ENCODE measurements at regions not wholly inside any gene's neighbourhood (a gene's known extent, or its start where the extent isn't known, plus 50 kb on each side); places are given as distances from the start of the nearest gene placed in this dataset.

GRCh38 chr7:67598469-67598868 is 601.8 kb downstream of the TYW1 start:
- ATAC-seq: no peak
- TF ChIP-seq CTCF (IDR thresholded peaks at IDR 0.05): no peak
- no peak for FAIRE-seq
- intact Hi-C loops (cut with DNase I): no loop called here
- Histone ChIP-seq H3K27ac (no peak overlapping the region), H3K9me3 (no peaks in the 10 kb centered on the region), H3K36me3 (no peaks in the 10 kb centered on the region), H3K27me3 (no peaks in the 10 kb centered on the region), H3K4me1 (no peaks in the 10 kb centered on the region), H3K4me3 (no peak overlapping the region)
- no peak for DNase-seq

- ATAC-seq: no peak
- Histone ChIP-seq H3K4me1 (no peaks in the 10 kb centered on the region), H3K36me3 (no peaks in the 10 kb centered on the region), H3K4me3 (no peak overlapping the region), H3K9me3 (no peaks in the 10 kb centered on the region), H3K27me3 (no peaks in the 10 kb centered on the region), H3K27ac (no peak overlapping the region)
- DNase-seq: no peak
- intact Hi-C loops (cut with DNase I): no loop called here
- TF ChIP-seq CTCF (IDR thresholded peaks at IDR 0.05): no peak
- no peak for FAIRE-seq
- 68 to 77% methylated on average over 10 of the region's 10 CpGs for WGBS, 2 donors
These were observed 602.9 kb downstream of the TYW1 start for GRCh38 chr7:67599331-67600062.

- Histone ChIP-seq H3K4me3 (no peak overlapping the region), H3K27ac (no peak overlapping the region), H3K4me1 (no peaks in the 10 kb centered on the region), H3K27me3 (no peaks in the 10 kb centered on the region), H3K9me3 (no peaks in the 10 kb centered on the region), H3K36me3 (no peaks in the 10 kb centered on the region)
- no peak for DNase-seq
- intact Hi-C loops (cut with DNase I): no loop called here
- TF ChIP-seq CTCF (IDR thresholded peaks at IDR 0.05): no peak
- no peak for ATAC-seq
- WGBS, 2 donors: 70 to 83% methylated on average over 12 of the region's 12 CpGs
- FAIRE-seq: no peak
These were observed 605.7 kb downstream of the TYW1 start for GRCh38 chr7:67602246-67602887.

GRCh38 chr7:67604461-67605386 is 608.1 kb downstream of the TYW1 start:
- Histone ChIP-seq H3K4me3 (no peak overlapping the region), H3K36me3 (no peaks in the 10 kb centered on the region), H3K9me3 (no peaks in the 10 kb centered on the region), H3K4me1 (no peaks in the 10 kb centered on the region), H3K27me3 (no peaks in the 10 kb centered on the region), H3K27ac (no peak overlapping the region)
- peak in 1 of 4 donors; percentile 31 for ATAC-seq
- WGBS, 2 donors: 54 to 72% methylated on average over 2 of the region's 2 CpGs
- no peak for DNase-seq
- intact Hi-C loops (cut with DNase I): no loop called here
- TF ChIP-seq CTCF (IDR thresholded peaks at IDR 0.05): no peak
- no peak for FAIRE-seq

All from pancreas (tissue), 10 donors.